GM12878 (cell line): ENCODE measurements at regions not wholly inside any gene's neighbourhood (a gene's known extent, or its start where the extent isn't known, plus 50 kb on each side); places are given as distances from the start of the nearest gene placed in this dataset.
"Not testable (repeated sequence)": the region's sequence is repeated elsewhere in the genome, so short reads cannot be mapped to it uniquely, and the experiment has no call there.

Source experiments
- ATAC-seq: fragments of 200-7000 bp; cut with Tn5 transposase; 3 replicates; pipeline ENCODE4 v1.9.1; 2020; ENCODE audit warnings: mild to moderate bottlenecking, moderate library complexity
- BruUV-seq: library from RNA; stranded (reverse); fragments of 400-500 nt; replicated peaks from 2 replicates; lab custom pipeline; 2021; lab: Mats Ljungman, UMichigan
- CTCF ChIA-PET: fragments of 300-600 bp; sonication (Branson Sonifier 250); formaldehyde crosslinking; extraction: SDS; loops from one replicate; lab custom pipeline; 2021; ENCODE audit warnings: inconsistent platforms; lab: Yijun Ruan, JAX
- POLR2A ChIA-PET: fragments of 350-600 bp; formaldehyde crosslinking; extraction: SDS; loops from one replicate; lab custom pipeline; 2021; ENCODE audit warnings: inconsistent platforms; lab: Charles Lee
- RAD21 ChIA-PET: fragments of 300-600 bp; sonication (Branson Sonifier 250); formaldehyde crosslinking; loops from one replicate; lab custom pipeline; 2023; ENCODE audit warnings: antibody characterized with exemption; ENCODE audit not compliant: unreplicated experiment; lab: Charles Lee
- SMC1A ChIA-PET: fragments of 300-600 bp; sonication (Branson Sonifier 250); formaldehyde crosslinking; loops from one replicate; lab custom pipeline; 2023; ENCODE audit not compliant: unreplicated experiment, uncharacterized antibody; lab: Charles Lee
- DNase-seq: peaks from one replicate; pipeline ENCODE4 v3.0.0-alpha.2; 2011; ENCODE audit warnings: low read depth, low spot score
- FAIRE-seq: peaks from 3 replicates; lab custom pipeline; 2011; peaks lifted over from hg19 to GRCh38; lab: Jason Lieb, UNC
- H2AFZ ChIP-seq: 2 replicates; pipeline ENCODE4 v1.6.0; 2011; ENCODE audit warnings: low read depth, low read length, control low read depth; ENCODE audit not compliant: control insufficient read depth
- H3K27ac ChIP-seq: 2 replicates; pipeline ENCODE4 v1.5.1; 2011; ENCODE audit warnings: control low read depth; ENCODE audit not compliant: control insufficient read depth, insufficient read depth
- H3K27me3 ChIP-seq, 2 experiments: replicated peaks in 1 of 2; 2 replicates each; pipeline versions ENCODE4 v1.6.0 to v1.6.1; 2011; ENCODE audit warnings: low read length in 1 of 2; ENCODE audit not compliant: control insufficient read depth in 2 of 2, insufficient read depth in 2 of 2
- H3K36me3 ChIP-seq, 2 experiments: 2 replicates each; pipeline ENCODE4 v1.5.1; 2011; ENCODE audit warnings: low read length in 1 of 2; ENCODE audit not compliant: control insufficient read depth in 2 of 2, insufficient read depth in 2 of 2
- H3K4me1 ChIP-seq: 2 replicates; pipeline ENCODE4 v1.6.1; 2011; ENCODE audit warnings: mild to moderate bottlenecking, low read length, moderate library complexity, mixed read lengths; ENCODE audit not compliant: control insufficient read depth, insufficient read depth
- H3K4me2 ChIP-seq: 2 replicates; pipeline ENCODE4 v1.6.0; 2011; ENCODE audit warnings: control low read depth; ENCODE audit not compliant: control insufficient read depth, insufficient read depth
- H3K4me3 ChIP-seq: fragments of 200-600 bp; sonication (generic); 2 replicates; pipeline ENCODE4 v1.5.1; 2016
- H3K79me2 ChIP-seq: 2 replicates; pipeline ENCODE4 v1.6.0; 2011; ENCODE audit warnings: low read length; ENCODE audit not compliant: control insufficient read depth, insufficient read depth
- H3K9ac ChIP-seq: 2 replicates; pipeline ENCODE4 v1.8.0; 2011; ENCODE audit warnings: low read length, control low read depth, mixed read lengths; ENCODE audit not compliant: control insufficient read depth, insufficient read depth
- H3K9me3 ChIP-seq: replicated peaks from 3 replicates; pipeline ENCODE4 v1.5.1; 2011; ENCODE audit warnings: mild to moderate bottlenecking, low read length; ENCODE audit not compliant: control insufficient read depth, insufficient read depth
- H4K20me1 ChIP-seq: 2 replicates; pipeline ENCODE4 v1.6.0; 2011; ENCODE audit not compliant: control insufficient read depth, insufficient read depth
- WGBS: methylation state at CpG from one replicate; pipeline ENCODE4 v1.1.6; 2016; ENCODE audit warnings: low lambda C conversion rate; ENCODE audit not compliant: insufficient replicate concordance, insufficient coverage; ENCODE audit errors: missing lambda C conversion rate; 5-methylcytosine and 5-hydroxymethylcytosine counted together
- in situ Hi-C: fragments of 300-500 bp; cut with MboI; formaldehyde crosslinking; loops from 9 replicates; pipeline ENCODE4 v1.14.3; 2018; ENCODE audit warnings: mixed read lengths
- intact Hi-C: fragments of 100-400 bp; cut with micrococcal nuclease; formaldehyde crosslinking; loops from one replicate; pipeline ENCODE4 v1.14.2; 2022; ENCODE audit not compliant: unreplicated experiment

DNA sequence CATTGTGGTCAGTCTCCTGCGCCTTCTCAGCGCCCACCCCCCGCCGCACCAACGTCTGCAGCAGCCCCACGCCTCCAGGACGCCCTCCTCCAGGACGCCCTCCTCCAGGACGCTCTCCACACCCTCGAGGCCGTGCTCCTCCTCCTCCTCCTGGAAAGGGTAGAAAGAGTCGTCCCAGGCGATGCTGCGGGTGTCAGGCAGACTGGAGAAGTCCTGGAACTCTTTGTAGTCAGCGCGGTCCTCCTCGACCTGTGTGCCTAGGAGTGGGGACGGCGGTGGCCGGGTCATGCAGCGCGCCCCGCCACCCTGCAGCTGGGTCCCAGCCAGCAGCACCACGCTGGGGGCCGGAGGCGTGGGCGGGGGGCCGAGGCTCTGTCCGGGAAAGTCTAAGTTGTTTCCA is 58.7 kb upstream of the OR4C13 start:
- RAD21 ChIA-PET, ATAC-seq, H3K4me3 ChIP-seq, H4K20me1 ChIP-seq, H3K79me2 ChIP-seq, H3K27me3 ChIP-seq, CTCF ChIA-PET, SMC1A ChIA-PET, BruUV-seq, H3K9me3 ChIP-seq, POLR2A ChIA-PET, DNase-seq, in situ Hi-C loops, H3K4me1 ChIP-seq, H3K9ac ChIP-seq, H3K27ac ChIP-seq, intact Hi-C loops, H2AFZ ChIP-seq, H3K36me3 ChIP-seq, FAIRE-seq, H3K4me2 ChIP-seq: not testable (repeated sequence)
- 40% methylated on average over 26 of the region's 29 CpGs for WGBS
